ENCODE measurements at regions not wholly inside any gene's neighbourhood (a gene's known extent, or its start where the extent isn't known, plus 50 kb on each side); places are given as distances from the start of the nearest gene placed in this dataset.

DNA sequence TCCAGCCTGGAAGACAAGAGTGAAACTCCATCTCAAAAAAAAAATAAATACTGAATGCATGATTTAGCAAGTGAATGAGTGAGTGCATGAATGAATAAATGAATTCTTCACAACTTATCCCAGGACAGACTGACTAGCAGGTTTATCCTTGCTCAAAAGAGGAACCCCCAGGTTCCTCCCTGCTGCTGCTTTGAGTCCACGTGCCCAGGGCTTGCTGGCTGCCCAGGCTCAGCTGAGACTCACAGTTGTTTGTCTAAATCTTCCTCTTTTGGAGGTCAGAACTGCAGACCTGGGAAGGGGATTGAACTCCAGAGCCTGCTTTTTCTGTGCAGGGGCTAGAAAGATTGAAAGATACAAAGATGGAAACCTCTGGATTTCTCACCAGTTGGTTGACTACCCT is 117.4 kb upstream of the TMEM45B start:
- TF ChIP-seq, protein P1, sequence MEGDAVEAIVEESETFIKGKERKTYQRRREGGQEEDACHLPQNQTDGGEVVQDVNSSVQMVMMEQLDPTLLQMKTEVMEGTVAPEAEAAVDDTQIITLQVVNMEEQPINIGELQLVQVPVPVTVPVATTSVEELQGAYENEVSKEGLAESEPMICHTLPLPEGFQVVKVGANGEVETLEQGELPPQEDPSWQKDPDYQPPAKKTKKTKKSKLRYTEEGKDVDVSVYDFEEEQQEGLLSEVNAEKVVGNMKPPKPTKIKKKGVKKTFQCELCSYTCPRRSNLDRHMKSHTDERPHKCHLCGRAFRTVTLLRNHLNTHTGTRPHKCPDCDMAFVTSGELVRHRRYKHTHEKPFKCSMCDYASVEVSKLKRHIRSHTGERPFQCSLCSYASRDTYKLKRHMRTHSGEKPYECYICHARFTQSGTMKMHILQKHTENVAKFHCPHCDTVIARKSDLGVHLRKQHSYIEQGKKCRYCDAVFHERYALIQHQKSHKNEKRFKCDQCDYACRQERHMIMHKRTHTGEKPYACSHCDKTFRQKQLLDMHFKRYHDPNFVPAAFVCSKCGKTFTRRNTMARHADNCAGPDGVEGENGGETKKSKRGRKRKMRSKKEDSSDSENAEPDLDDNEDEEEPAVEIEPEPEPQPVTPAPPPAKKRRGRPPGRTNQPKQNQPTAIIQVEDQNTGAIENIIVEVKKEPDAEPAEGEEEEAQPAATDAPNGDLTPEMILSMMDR (IDR thresholded peaks at IDR 0.05): no peak
- H3K36me3 ChIP-seq: no peaks in the 10 kb centered on the region
- no peak overlapping the region for H3K27ac ChIP-seq
- intact Hi-C loops (cut with DNase I; ENCODE audit: low total_unique reads): no loop called here
- H3K4me3 ChIP-seq: no peak overlapping the region
- peaks cover 0 to 7% (median 2%) of the 10 kb centered on the region in 4 donors for H3K4me1 ChIP-seq
- no peaks in the 10 kb centered on the region for H3K9me3 ChIP-seq
- H3K27me3 ChIP-seq: peaks cover 0 to 17% of the 10 kb centered on the region in 2 donors
- no peak for DNase-seq

DNA sequence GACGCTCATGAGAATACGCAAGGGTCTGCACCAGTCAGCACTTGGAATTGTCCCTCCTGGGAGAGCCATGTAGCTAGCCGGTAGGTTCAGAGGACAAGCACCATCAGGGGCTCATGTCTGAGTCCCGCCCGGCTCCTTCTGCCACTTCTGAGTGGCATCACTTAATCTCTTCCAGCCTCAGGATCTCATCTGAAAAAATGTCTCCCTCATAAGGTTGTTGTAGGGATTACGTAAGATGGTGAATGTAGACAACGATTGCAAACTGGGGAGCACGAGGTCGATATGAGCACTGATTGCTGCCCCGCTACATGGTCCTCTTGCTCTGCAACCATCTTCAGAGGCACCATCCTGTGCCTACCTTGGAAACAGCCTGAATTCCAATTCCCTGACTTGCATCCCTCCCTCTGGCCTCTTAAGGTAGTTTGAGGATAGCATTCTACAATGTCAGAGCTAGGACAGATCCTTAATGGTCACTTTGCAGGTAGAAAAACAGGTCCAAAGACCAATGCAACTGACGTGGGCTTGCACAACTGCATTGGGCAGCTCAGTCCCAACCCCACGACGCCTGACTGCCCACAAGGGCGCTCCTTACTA is 115.8 kb upstream of the TMEM45B start:
- peaks cover 0 to 7% (median 2%) of the 10 kb centered on the region in 4 donors for H3K4me1 ChIP-seq
- DNase-seq: no peak
- no peaks in the 10 kb centered on the region for H3K9me3 ChIP-seq
- H3K4me3 ChIP-seq: no peak overlapping the region
- TF ChIP-seq, protein P1 (IDR thresholded peaks at IDR 0.05): no peak
- intact Hi-C loops (cut with DNase I; ENCODE audit: low total_unique reads): no loop called here
- H3K27me3 ChIP-seq: peaks cover 0 to 11% of the 10 kb centered on the region in 2 donors
- H3K27ac ChIP-seq: no peak overlapping the region
- H3K36me3 ChIP-seq: no peaks in the 10 kb centered on the region

DNA sequence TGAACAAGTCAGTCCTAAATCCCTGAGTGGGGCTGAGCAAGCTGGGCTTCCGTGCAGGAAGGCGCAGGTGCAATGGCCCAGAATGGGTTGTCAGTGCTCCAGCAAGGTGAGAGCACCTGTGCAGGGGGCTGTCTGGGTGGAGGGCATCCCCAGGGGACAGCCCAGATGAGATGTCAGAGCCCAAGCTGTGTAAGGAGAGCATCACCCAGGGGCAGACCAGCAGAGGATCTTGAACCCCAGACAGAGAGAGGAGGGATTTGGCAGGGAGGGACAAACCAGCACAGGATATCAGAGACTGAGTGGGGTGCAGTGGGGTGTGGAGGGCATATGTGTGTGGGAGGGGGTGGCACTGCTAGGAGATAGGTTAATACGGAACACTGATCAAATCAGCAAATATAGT is 114.9 kb upstream of the TMEM45B start:
- Histone ChIP-seq H3K4me3 (no peak overlapping the region), H3K36me3 (no peaks in the 10 kb centered on the region), H3K9me3 (no peaks in the 10 kb centered on the region), H3K4me1 (peaks cover 0 to 4% (median under 1%) of the 10 kb centered on the region in 4 donors), H3K27me3 (peaks cover 0 to 11% of the 10 kb centered on the region in 2 donors), H3K27ac (no peak overlapping the region)
- TF ChIP-seq, protein P1 (IDR thresholded peaks at IDR 0.05): no peak
- intact Hi-C loops (cut with DNase I; ENCODE audit: low total_unique reads): no loop called here
- DNase-seq: peak in 1 of 2 donors; percentile 5

DNA sequence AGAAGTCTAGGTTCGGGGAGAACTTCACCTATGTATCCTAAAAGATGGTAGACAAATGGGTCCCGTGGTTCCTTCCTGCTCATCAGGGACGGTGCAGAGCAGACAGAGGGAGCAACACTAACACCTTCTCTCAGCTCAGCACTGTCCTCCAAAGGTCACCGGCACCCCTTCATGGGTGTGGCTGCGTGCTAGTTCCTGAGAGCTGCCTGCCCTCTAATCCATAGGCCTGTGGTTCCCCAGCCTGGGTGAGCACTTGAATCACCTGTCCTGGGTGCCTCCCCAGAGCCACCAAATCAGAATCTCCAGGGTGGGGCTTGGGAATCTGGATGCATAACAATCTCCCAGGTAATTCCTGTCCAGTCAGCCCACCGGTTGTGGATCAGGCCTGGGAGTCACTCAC is 113.9 kb upstream of the TMEM45B start:
- Histone ChIP-seq H3K4me3 (no peak overlapping the region), H3K27me3 (peaks cover 0 to 3% of the 10 kb centered on the region in 2 donors), H3K4me1 (no peaks in the 10 kb centered on the region), H3K9me3 (no peaks in the 10 kb centered on the region), H3K27ac (no peak overlapping the region), H3K36me3 (no peaks in the 10 kb centered on the region)
- intact Hi-C loops (cut with DNase I; ENCODE audit: low total_unique reads): no loop called here
- DNase-seq: peak in 1 of 2 donors; percentile 13
- TF ChIP-seq, protein P1 (IDR thresholded peaks at IDR 0.05): no peak

DNA sequence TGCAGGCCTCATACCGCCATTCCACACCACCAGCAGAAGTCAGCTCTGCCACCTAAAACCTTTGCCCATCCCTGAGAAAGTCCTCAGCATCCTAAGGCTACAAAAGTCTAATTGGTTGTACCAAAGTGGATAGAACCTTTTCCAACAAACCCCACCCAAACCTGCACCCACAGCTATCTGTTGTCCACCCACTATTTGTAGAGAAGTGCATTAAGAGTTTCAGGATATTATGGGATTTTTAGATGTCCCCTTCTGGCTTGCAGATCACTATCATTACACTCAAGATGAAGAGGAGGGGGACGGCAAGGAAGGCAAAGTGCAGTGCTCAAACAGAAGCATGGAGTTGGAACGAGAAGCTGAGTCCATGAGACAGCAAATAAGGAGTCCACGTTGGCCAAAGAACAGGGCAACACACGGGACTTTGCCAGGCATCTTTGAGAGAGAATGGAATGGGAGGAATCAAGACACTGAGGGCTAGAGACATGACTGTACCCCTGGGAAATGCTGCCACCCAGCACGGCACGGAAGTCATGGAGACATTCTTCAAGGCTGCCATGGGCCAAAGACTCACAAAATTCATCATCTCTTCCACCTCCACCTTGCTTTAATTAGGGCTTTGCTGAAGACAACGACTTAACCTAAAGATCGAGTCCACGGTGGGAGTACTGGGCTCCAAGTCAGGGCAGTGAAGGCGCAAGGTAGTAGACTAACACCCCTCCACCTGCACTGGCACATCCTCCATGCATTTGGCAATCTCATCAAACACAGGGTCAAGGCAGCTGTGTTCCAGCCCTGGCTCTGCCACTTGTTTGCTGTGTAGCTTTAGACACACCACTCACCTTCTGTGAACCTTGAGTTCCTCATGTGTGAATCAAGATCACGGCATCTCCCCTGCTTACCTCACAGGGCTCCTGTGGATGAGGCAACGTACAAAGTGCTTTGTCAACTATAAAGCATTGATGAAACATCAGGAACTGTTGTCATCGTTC is 112.9 kb upstream of the TMEM45B start:
- Histone ChIP-seq H3K27ac (no peak overlapping the region), H3K4me3 (no peak overlapping the region), H3K9me3 (no peaks in the 10 kb centered on the region), H3K27me3 (peaks cover 0 to 3% of the 10 kb centered on the region in 2 donors), H3K4me1 (no peaks in the 10 kb centered on the region), H3K36me3 (no peaks in the 10 kb centered on the region)
- DNase-seq: peak in 1 of 2 donors; percentile 16
- intact Hi-C loops (cut with DNase I; ENCODE audit: low total_unique reads): no loop called here
- TF ChIP-seq, protein P1 (IDR thresholded peaks at IDR 0.05): no peak

Measured in tibial artery (tissue), 4 donors.